Embryonic facial prominence (tissue), 1 donor: ENCODE measurements at regions not wholly inside any gene's neighbourhood (a gene's known extent, or its start where the extent isn't known, plus 50 kb on each side); places are given as distances from the start of the nearest gene placed in this dataset.
"Not testable (repeated sequence)": the region's sequence is repeated elsewhere in the genome, so short reads cannot be mapped to it uniquely, and the experiment has no call there.

Experiments
- DNase-seq: peaks from one replicate; pipeline ENCODE4 v3.0.0-alpha.2; 2016; ENCODE audit errors: extremely low spot score

- no peak for DNase-seq
Measured at GRCh38 chr13:109331011-109331433, 455.4 kb downstream of the IRS2 start.

- DNase-seq, result no peak
Measured at GRCh38 chr13:109330123-109330522, 456.3 kb downstream of the IRS2 start.

- DNase-seq, result no peak
Measured at GRCh38 chr13:109329175-109329574, 457.2 kb downstream of the IRS2 start.

- no peak for DNase-seq
Measured at GRCh38 chr13:109326601-109327000, 459.8 kb downstream of the IRS2 start.

GRCh38 chr13:109323338-109323737, 463.0 kb downstream of the IRS2 start:
- no peak for DNase-seq

- no peak for DNase-seq
Measured at GRCh38 chr13:109318945-109319590, 467.3 kb downstream of the IRS2 start.

- DNase-seq, result no peak
Measured at GRCh38 chr13:109315481-109315880, 470.9 kb downstream of the IRS2 start.

GRCh38 chr13:109314101-109314500, 472.3 kb downstream of the IRS2 start:
- no peak for DNase-seq

GRCh38 chr13:109312399-109312798, 474.0 kb downstream of the IRS2 start:
- DNase-seq, result no peak

- DNase-seq, result not testable (repeated sequence)
Measured at GRCh38 chr13:109311431-109311976, 474.9 kb downstream of the IRS2 start.

GRCh38 chr13:109309625-109310363, 476.6 kb downstream of the IRS2 start:
- DNase-seq, result no peak

- no peak for DNase-seq
Measured at GRCh38 chr13:109307027-109307426, 479.4 kb downstream of the IRS2 start.

- no peak for DNase-seq
Measured at GRCh38 chr13:109301726-109302125, 484.7 kb downstream of the IRS2 start.

GRCh38 chr13:109301276-109301675, 485.1 kb downstream of the IRS2 start:
- DNase-seq, result no peak

GRCh38 chr13:109297628-109298027, 488.8 kb downstream of the IRS2 start:
- no peak for DNase-seq

GRCh38 chr13:109293166-109293565, 493.2 kb downstream of the IRS2 start:
- DNase-seq, result no peak

- DNase-seq, result no peak
Measured at GRCh38 chr13:109288151-109288709, 498.2 kb downstream of the IRS2 start.

- DNase-seq, result no peak
Measured at GRCh38 chr13:109287553-109287952, 498.8 kb downstream of the IRS2 start.

- DNase-seq, result no peak
Measured at GRCh38 chr13:109285586-109285985, 500.8 kb downstream of the IRS2 start.

GRCh38 chr13:109281903-109282635, 504.3 kb downstream of the IRS2 start:
- no peak for DNase-seq

GRCh38 chr13:109281017-109281902, 505.1 kb downstream of the IRS2 start:
- no peak for DNase-seq
